ENCODE measurements at regions not wholly inside any gene's neighbourhood (a gene's known extent, or its start where the extent isn't known, plus 50 kb on each side); places are given as distances from the start of the nearest gene placed in this dataset.

DNA sequence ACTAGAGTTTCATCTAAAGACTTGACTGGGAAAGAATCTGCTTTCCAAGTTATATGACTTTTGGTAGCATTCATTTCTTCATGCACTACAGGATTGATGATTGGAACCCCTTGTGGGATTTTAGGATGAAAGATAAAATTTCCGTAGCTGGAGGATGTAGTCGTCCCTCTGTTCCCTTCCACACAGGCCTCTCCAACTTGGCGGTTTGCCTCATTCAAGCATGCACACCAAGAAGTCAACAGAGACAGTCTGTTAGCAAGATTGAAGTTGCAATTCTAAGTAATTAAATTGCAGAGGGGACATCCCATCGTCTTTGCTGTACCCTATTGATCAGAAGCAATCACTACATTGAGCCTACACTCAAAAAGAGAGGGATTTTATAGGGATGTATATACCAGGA lies 777.4 kb upstream of the HS3ST1 start:
- DNase-seq (ENCODE audit: low read depth), result no peak
- H3K4me3 ChIP-seq (ENCODE audit: low read depth, low read length), result no peak overlapping the region
- in situ Hi-C loops (cut with HindIII; ENCODE audit: low sequenced_read_pairs), result no loop called here
- TF ChIP-seq, protein P1, sequence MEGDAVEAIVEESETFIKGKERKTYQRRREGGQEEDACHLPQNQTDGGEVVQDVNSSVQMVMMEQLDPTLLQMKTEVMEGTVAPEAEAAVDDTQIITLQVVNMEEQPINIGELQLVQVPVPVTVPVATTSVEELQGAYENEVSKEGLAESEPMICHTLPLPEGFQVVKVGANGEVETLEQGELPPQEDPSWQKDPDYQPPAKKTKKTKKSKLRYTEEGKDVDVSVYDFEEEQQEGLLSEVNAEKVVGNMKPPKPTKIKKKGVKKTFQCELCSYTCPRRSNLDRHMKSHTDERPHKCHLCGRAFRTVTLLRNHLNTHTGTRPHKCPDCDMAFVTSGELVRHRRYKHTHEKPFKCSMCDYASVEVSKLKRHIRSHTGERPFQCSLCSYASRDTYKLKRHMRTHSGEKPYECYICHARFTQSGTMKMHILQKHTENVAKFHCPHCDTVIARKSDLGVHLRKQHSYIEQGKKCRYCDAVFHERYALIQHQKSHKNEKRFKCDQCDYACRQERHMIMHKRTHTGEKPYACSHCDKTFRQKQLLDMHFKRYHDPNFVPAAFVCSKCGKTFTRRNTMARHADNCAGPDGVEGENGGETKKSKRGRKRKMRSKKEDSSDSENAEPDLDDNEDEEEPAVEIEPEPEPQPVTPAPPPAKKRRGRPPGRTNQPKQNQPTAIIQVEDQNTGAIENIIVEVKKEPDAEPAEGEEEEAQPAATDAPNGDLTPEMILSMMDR (IDR thresholded peaks at IDR 0.05; ENCODE audit: low read depth, low read length, missing control alignments), result no peak

DNA sequence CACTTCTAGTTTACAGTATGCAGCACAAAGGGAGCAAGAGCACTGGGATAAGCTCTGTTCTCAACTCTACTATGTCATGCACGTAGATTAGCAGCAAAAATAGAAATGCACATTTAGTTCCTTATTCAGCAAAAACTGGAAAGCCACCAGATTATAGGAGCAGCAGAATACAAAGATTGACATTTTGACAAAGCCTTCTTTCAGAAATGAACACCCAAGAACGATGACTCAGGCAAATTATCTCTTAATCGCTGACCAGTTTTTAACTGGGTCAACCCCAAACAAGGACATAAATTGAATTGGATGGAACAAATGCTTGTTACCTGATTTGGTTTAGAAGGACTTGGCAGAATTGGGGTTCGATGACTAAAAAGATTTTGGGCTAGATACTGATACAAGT lies 775.3 kb upstream of the HS3ST1 start:
- in situ Hi-C loops (cut with HindIII; ENCODE audit: low sequenced_read_pairs), result no loop called here
- H3K4me3 ChIP-seq (ENCODE audit: low read depth, low read length), result no peak overlapping the region
- TF ChIP-seq, protein P1 (IDR thresholded peaks at IDR 0.05; ENCODE audit: low read depth, low read length, missing control alignments), result no peak
- DNase-seq (ENCODE audit: low read depth), result no peak

DNA sequence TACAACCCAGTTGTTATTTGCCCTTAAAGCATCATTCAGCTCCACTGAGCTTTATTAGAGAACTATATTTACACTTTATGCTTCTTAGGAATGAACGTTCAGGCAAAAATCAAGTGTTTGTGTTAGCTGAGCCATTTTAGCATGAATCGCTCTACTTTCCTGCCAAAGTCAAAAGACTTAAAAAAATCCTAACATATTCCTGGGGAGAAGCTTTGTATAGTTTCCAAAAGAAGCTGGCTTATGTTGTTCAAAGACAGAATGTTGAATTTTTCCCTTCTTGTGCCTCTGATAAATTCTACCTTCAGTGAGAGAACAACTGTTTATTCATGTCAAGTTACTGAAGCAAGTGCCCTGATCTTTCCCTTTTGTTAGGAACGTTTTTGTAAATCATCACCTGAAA lies 771.5 kb upstream of the HS3ST1 start:
- H3K4me3 ChIP-seq (ENCODE audit: low read depth, low read length), result no peak overlapping the region
- in situ Hi-C loops (cut with HindIII; ENCODE audit: low sequenced_read_pairs), result no loop called here
- TF ChIP-seq, protein P1 (IDR thresholded peaks at IDR 0.05; ENCODE audit: low read depth, low read length, missing control alignments), result no peak
- no peak for DNase-seq (ENCODE audit: low read depth)

DNA sequence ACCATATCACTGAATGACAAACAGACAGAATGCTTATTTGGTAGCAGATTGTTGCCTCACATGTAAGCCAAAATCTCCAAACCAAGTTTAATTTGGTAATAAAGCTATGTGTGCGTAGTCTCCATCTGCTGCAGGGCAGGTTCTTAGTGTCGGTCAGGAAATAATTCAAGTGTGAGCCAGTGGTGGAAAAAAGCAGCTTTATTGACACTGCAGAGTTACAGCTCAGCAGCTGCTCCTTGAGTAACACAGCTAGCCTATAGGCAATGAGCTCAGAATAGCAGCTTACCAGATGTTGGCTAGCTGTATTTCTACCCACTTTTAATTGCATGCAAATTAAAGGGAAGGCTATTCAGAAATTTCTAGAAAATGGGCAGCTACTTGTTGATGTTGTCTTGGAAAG lies 757.8 kb upstream of the HS3ST1 start:
- DNase-seq (ENCODE audit: low read depth), result no peak
- TF ChIP-seq, protein P1 (IDR thresholded peaks at IDR 0.05; ENCODE audit: low read depth, low read length, missing control alignments), result no peak
- H3K4me3 ChIP-seq (ENCODE audit: low read depth, low read length), result no peak overlapping the region
- in situ Hi-C loops (cut with HindIII; ENCODE audit: low sequenced_read_pairs), result no loop called here

DNA sequence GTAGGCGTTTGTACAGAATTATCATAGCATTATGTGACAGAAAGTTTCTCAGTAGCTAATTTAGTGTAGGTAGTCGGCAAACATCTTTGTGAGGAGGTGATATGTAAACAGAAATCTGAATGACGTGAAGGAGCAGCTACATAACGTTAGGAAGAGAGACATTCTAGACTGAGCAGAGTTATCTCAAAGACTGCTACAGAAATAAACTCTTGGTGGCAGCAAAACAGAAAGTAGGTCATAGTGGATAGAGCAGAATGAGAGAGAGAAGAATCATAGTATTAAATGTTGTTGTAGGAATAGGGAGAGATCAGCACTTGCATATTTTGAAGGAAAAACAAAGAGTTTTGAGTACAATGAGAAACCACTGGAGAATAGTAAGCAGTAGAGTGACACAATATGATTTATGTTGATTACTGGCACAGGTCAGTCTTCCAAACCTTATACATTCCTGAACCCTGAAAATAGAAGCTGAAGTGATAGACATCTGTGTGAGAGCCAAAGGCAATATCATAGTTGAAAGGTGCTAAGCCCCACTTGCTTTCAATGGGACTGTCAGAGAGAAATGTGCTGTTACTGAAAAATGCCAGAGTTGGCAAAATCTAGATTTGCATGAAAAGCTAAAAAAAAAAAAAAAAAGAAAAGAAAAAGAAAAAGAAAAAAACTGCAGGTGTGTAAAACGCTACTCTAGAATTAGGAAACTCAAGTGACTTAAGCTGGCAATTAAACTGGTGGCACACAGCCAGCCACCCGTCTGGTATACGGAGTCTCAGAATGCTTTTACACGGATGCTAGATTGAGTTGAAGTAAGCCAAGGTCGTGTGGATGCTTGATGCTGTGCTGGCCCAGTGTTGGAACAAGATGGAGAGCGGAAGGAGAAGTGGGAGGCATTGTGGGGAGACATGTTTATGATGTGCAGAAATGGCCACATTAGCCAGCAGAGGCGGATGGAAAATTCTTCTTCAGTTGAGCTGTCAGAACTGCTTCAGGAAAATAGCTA lies 750.2 kb upstream of the HS3ST1 start:
- TF ChIP-seq, protein P1 (IDR thresholded peaks at IDR 0.05; ENCODE audit: low read depth, low read length, missing control alignments), result no peak
- in situ Hi-C loops (cut with HindIII; ENCODE audit: low sequenced_read_pairs), result no loop called here
- DNase-seq (ENCODE audit: low read depth), result no peak
- H3K4me3 ChIP-seq (ENCODE audit: low read depth, low read length), result no peak overlapping the region

DNA sequence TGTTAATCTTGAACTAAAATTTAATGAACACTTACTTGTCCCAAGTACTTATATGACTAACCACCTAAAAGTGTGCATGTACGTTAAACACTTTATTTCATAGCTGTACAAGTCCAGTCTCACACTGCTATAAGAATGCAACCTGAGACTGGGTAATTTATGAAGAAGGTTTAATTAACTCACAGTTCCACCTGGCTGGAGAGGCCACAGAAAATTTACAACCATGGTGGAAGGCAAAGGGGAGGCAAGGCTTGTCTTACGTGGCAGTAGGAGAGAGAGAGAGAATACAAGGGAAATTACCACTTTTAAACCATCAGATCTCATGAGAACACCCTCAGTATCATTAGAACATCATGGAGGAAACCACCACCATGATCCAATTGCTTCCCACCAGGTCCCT lies 748.7 kb upstream of the HS3ST1 start:
- H3K4me3 ChIP-seq (ENCODE audit: low read depth, low read length), result no peak overlapping the region
- in situ Hi-C loops (cut with HindIII; ENCODE audit: low sequenced_read_pairs), result no loop called here
- TF ChIP-seq, protein P1 (IDR thresholded peaks at IDR 0.05; ENCODE audit: low read depth, low read length, missing control alignments), result no peak
- DNase-seq (ENCODE audit: low read depth), result no peak
